OCI-LY7 (cell line): ENCODE measurements at regions not wholly inside any gene's neighbourhood (a gene's known extent, or its start where the extent isn't known, plus 50 kb on each side); places are given as distances from the start of the nearest gene placed in this dataset.

ENCODE experiments used
- BruUV-seq: library from RNA; stranded (reverse); fragments of 400-500 nt; replicated peaks from 2 replicates; lab custom pipeline; 2021; lab: Mats Ljungman, UMichigan
- CTCF ChIA-PET: fragments of 300-600 bp; sonication (Branson Sonifier 250); formaldehyde crosslinking; loops from one replicate; lab custom pipeline; 2022; ENCODE audit warnings: antibody characterized with exemption; ENCODE audit not compliant: unreplicated experiment; lab: Charles Lee
- POLR2A ChIA-PET: fragments of 300-600 bp; sonication (Branson Sonifier 250); formaldehyde crosslinking; loops from one replicate; lab custom pipeline; 2022; ENCODE audit warnings: antibody characterized with exemption; lab: Charles Lee
- DNase-seq: peaks from one replicate; pipeline ENCODE4 v3.0.0-alpha.2; 2015; ENCODE audit warnings: low spot score
- H2AFZ ChIP-seq: fragments of 200-600 bp; sonication (generic), shearing (Covaris generic); 2 replicates; pipeline ENCODE4 v1.6.1; 2014; ENCODE audit warnings: mild to moderate bottlenecking, antibody characterized with exemption, low read length, moderate library complexity
- H3K27ac ChIP-seq: fragments of 200-600 bp; sonication (generic); 2 replicates; pipeline ENCODE4 v1.5.1; 2014; ENCODE audit warnings: mixed run types, low read depth, mild to moderate bottlenecking, moderate library complexity, low read length, inconsistent platforms; ENCODE audit not compliant: poor library complexity, severe bottlenecking
- H3K36me3 ChIP-seq: fragments of 200-600 bp; sonication (generic); 2 replicates; pipeline ENCODE4 v1.6.1; 2014; ENCODE audit warnings: mild to moderate bottlenecking, antibody characterized with exemption, low read length, moderate library complexity, mixed read lengths; ENCODE audit not compliant: insufficient read depth
- H3K4me1 ChIP-seq: fragments of 200-600 bp; sonication (generic); 2 replicates; pipeline ENCODE4 v1.5.1; 2014; ENCODE audit warnings: mild to moderate bottlenecking, low read length; ENCODE audit not compliant: insufficient read depth, poor library complexity, severe bottlenecking
- H3K4me2 ChIP-seq: fragments of 200-600 bp; sonication (generic); 2 replicates; pipeline ENCODE4 v1.6.1; 2014; ENCODE audit warnings: mild to moderate bottlenecking, low read length
- H3K4me3 ChIP-seq: fragments of 200-600 bp; sonication (generic); 2 replicates; pipeline ENCODE4 v1.5.1; 2014; ENCODE audit warnings: mild to moderate bottlenecking, low read depth, low read length; ENCODE audit not compliant: poor library complexity, severe bottlenecking
- H3K79me2 ChIP-seq: fragments of 200-600 bp; sonication (generic); 2 replicates; pipeline ENCODE4 v1.6.1; 2016; ENCODE audit warnings: low read depth, mild to moderate bottlenecking, low read length, moderate library complexity, mixed read lengths; ENCODE audit not compliant: insufficient read depth
- H3K9me2 ChIP-seq: fragments of 200-600 bp; sonication (generic); 2 replicates; pipeline ENCODE4 v1.6.1; 2016; ENCODE audit warnings: mild to moderate bottlenecking, low read length, mixed read lengths; ENCODE audit not compliant: insufficient read depth
- H3K9me3 ChIP-seq: fragments of 200-600 bp; sonication (generic); 2 replicates; pipeline ENCODE4 v1.6.1; 2014; ENCODE audit warnings: mild to moderate bottlenecking, mixed run types, low read length, mixed read lengths
- H4K20me1 ChIP-seq: fragments of 200-600 bp; sonication (generic); 2 replicates; pipeline ENCODE4 v1.6.1; 2014; ENCODE audit warnings: mild to moderate bottlenecking, antibody characterized with exemption, low read length, moderate library complexity, mixed read lengths; ENCODE audit not compliant: insufficient read depth
- EZH2phosphoT487 ChIP-seq: fragments of 200-600 bp; sonication (generic); IDR thresholded peaks from 2 replicates; pipeline ENCODE4 v1.6.1; 2018; ENCODE audit warnings: low read depth, borderline replicate concordance, mild to moderate bottlenecking, mixed run types, antibody characterized with exemption, low read length, moderate library complexity, mixed read lengths
- intact Hi-C: fragments of 100-400 bp; cut with micrococcal nuclease; formaldehyde crosslinking; loops from one replicate; pipeline ENCODE4 v1.10.0; 2022; ENCODE audit not compliant: unreplicated experiment
- TF ChIP-seq, protein P1 (sequence below): fragments of 200-600 bp; sonication (generic); conservative IDR thresholded peaks from 2 replicates; pipeline ENCODE4 v1.5.1; 2014; ENCODE audit warnings: mild to moderate bottlenecking, antibody characterized with exemption, low read length, moderate library complexity, mixed read lengths

DNA sequence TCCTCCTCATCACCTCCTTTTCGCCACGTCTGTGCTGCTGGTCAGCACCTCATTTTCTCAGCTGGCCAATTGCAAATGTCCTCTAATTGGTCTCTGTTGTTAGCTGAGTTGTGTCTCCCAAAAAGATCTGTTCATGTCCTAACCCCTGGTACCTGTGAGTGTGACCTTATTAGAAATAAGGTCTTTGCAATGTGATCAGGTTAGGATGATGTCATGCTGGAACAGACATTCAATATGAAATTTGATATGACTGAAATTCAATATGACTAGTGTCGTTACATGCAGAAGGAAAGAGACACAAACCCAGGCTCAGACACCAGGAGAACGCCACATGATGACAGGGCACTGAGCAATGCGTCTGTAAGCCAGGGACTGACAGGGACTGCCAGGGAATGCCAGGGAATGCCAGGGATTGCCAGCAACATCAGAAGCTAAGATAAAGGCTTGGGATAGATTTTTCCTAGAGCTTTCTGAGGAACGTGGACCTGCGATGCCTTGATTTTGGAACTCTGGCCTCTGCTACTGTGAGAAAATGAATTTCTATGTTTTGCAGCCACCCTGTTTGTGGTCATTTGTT is 77.5 kb upstream of the CXCL12 start:
- no TSS peak for BruUV-seq
- Histone ChIP-seq H3K9me3 (no peaks in the 10 kb centered on the region), H4K20me1 (no peaks in the 10 kb centered on the region), H3K4me1 (no peaks in the 10 kb centered on the region), H2AFZ (no peak overlapping the region), H3K27ac (no peak overlapping the region), H3K4me3 (no peak overlapping the region), H3K79me2 (no peaks in the 10 kb centered on the region), H3K36me3 (no peaks in the 10 kb centered on the region), H3K9me2 (no peaks in the 10 kb centered on the region), H3K4me2 (no peak overlapping the region)
- intact Hi-C loops, result no loop called here
- CTCF ChIA-PET, result interaction anchor here (0.7 kb wide), 1 partner anchor 42 kb away, joined by 3 read pairs; no protein-coding TSS in a partner anchor
- no peak for DNase-seq
- TF ChIP-seq, protein P1, sequence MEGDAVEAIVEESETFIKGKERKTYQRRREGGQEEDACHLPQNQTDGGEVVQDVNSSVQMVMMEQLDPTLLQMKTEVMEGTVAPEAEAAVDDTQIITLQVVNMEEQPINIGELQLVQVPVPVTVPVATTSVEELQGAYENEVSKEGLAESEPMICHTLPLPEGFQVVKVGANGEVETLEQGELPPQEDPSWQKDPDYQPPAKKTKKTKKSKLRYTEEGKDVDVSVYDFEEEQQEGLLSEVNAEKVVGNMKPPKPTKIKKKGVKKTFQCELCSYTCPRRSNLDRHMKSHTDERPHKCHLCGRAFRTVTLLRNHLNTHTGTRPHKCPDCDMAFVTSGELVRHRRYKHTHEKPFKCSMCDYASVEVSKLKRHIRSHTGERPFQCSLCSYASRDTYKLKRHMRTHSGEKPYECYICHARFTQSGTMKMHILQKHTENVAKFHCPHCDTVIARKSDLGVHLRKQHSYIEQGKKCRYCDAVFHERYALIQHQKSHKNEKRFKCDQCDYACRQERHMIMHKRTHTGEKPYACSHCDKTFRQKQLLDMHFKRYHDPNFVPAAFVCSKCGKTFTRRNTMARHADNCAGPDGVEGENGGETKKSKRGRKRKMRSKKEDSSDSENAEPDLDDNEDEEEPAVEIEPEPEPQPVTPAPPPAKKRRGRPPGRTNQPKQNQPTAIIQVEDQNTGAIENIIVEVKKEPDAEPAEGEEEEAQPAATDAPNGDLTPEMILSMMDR, result no peak
- TF ChIP-seq EZH2phosphoT487, result no peak
- POLR2A ChIA-PET, result no interaction called here

GRCh38 chr10:44463511-44464121 is 78.7 kb upstream of the CXCL12 start:
- no peaks in the 10 kb centered on the region for H4K20me1 ChIP-seq
- H3K9me3 ChIP-seq, result no peaks in the 10 kb centered on the region
- no peaks in the 10 kb centered on the region for H3K4me1 ChIP-seq
- DNase-seq, result no peak
- ChIA-PET POLR2A (no interaction called here), CTCF (no interaction called here)
- BruUV-seq, result no TSS peak
- intact Hi-C loops, result no loop called here
- no peaks in the 10 kb centered on the region for H3K36me3 ChIP-seq
- TF ChIP-seq, protein P1, result no peak
- no peak for TF ChIP-seq EZH2phosphoT487
- H3K9me2 ChIP-seq, result no peaks in the 10 kb centered on the region
- no peak overlapping the region for H3K27ac ChIP-seq
- H3K4me2 ChIP-seq, result no peak overlapping the region
- no peaks in the 10 kb centered on the region for H3K79me2 ChIP-seq
- H3K4me3 ChIP-seq, result no peak overlapping the region
- no peak overlapping the region for H2AFZ ChIP-seq

- no peaks in the 10 kb centered on the region for H3K9me3 ChIP-seq
- H3K79me2 ChIP-seq, result no peaks in the 10 kb centered on the region
- no peak for DNase-seq
- BruUV-seq, result no TSS peak
- TF ChIP-seq, protein P1, result no peak
- no peak for TF ChIP-seq EZH2phosphoT487
- H3K27ac ChIP-seq, result no peak overlapping the region
- H4K20me1 ChIP-seq, result no peaks in the 10 kb centered on the region
- intact Hi-C loops, result no loop called here
- H3K4me1 ChIP-seq, result no peaks in the 10 kb centered on the region
- no peak overlapping the region for H3K4me3 ChIP-seq
- H3K36me3 ChIP-seq, result no peaks in the 10 kb centered on the region
- CTCF ChIA-PET, result no interaction called here
- POLR2A ChIA-PET, result no interaction called here
- H2AFZ ChIP-seq, result no peak overlapping the region
- H3K9me2 ChIP-seq, result no peaks in the 10 kb centered on the region
- no peak overlapping the region for H3K4me2 ChIP-seq
Measured at GRCh38 chr10:44464503-44464902, 79.6 kb upstream of the CXCL12 start.
